GM12892 (cell line): ENCODE measurements at regions not wholly inside any gene's neighbourhood (a gene's known extent, or its start where the extent isn't known, plus 50 kb on each side); places are given as distances from the start of the nearest gene placed in this dataset.
"Not testable (repeated sequence)": the region's sequence is repeated elsewhere in the genome, so short reads cannot be mapped to it uniquely, and the experiment has no call there.

ENCODE experiments used
- DNase-seq: peaks from one replicate; pipeline ENCODE4 v3.0.0; 2011; ENCODE audit not compliant: insufficient read length
- FAIRE-seq: peaks from 2 replicates; lab custom pipeline; 2011; peaks lifted over from hg19 to GRCh38; lab: Jason Lieb, UNC
- POLR2A ChIP-seq: IDR thresholded peaks from 2 replicates; pipeline ENCODE4 v1.6.1; 2011; ENCODE audit warnings: low read depth, low read length, control low read depth
- POLR2AphosphoS5 ChIP-seq: IDR thresholded peaks from 2 replicates; pipeline ENCODE4 v1.6.1; 2011; ENCODE audit warnings: low read depth, low read length, control low read depth
- TAF1 ChIP-seq: IDR thresholded peaks from 2 replicates; pipeline ENCODE4 v1.6.1; 2011; ENCODE audit warnings: low read depth, mild to moderate bottlenecking, control low read depth, low read length, borderline replicate concordance

DNA sequence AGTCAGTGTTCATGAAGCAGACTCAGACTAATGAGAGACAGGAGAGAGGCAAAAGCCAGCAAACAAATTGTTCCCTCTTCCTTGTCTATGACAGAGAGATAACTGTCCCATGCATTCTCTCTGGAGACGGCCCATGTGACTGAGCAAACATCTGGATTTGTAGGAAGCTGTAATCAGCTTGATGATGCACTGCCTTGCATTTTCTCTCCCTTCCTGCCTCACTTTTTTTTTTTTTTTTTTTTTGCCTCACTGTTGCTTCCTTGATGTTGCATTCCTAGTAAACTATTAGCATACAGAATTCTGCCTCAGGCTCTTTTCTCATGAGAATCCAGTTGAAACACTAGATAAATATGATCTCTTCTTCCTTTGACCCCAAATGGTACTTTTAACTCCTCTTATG, 134.5 kb downstream of the HHIPL2 start:
- TF ChIP-seq TAF1 = no peak
- FAIRE-seq (no peak), DNase-seq (no peak)

DNA sequence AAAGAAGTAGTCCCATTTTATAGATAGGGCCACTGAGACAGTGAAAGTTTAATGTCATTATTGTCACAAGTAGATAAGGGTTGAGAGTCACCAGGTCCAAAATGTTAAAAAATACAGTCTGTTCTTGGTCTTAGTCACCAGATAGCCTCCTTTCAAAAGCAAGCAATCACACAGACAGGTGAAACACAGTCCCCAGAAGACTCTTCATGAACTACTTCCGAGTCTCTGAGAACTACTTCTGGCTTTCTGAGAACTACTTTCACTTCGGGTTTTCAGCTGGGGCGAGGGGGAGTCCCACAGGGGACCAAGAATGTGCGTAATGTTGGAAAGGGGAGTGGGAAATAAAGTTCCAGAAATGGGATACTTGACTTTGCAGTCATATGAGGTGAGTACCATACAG, 143.2 kb downstream of the HHIPL2 start:
- FAIRE-seq = no peak
- no peak for TF ChIP-seq TAF1
- no peak for TF ChIP-seq POLR2AphosphoS5
- TF ChIP-seq POLR2A = no peak
- DNase-seq = no peak

DNA sequence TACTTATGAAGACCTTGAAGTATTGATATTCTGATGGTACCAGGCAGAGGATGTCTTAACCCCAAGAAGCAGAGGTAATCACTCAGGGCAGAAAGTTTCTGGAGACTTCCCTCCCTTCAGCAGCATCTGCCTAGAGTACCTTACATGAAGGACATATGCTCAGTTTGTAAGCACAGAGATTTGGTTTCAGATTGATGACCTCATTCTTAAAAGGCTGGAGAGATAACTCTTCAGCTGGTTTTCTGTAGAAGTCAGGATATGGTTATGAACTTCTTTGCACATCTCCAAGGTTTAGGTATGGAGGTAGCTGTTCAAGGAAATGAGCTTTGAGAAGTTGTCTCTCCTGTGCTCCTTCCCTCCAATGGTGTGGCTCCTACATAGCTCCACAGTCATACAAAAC, 148.7 kb downstream of the HHIPL2 start:
- FAIRE-seq (no peak), DNase-seq (no peak)
- TF ChIP-seq POLR2A = no peak
- TF ChIP-seq POLR2AphosphoS5 = no peak
- TF ChIP-seq TAF1 = no peak

DNA sequence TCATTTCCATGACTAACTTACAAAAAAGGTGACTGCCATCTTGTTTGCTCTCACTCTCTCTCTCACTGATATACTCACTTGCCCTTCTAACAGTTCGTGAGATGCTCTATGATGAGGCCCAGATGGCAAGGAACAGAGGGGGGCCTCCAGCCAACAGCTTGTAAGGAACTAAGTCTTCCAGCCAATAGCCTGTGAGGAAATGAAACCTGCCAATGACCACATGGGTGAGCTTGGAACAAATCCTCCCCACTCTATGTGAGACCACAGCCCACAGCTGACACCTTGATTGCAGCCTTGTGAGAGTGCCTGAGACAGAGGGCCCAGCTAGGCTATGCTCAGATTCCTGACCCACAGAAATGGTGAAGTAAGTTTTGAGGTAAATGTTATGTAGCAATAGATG, 153.7 kb downstream of the HHIPL2 start:
- DNase-seq (no peak), FAIRE-seq (no peak)
- TF ChIP-seq TAF1 (no peak), POLR2A (no peak), POLR2AphosphoS5 (no peak)

DNA sequence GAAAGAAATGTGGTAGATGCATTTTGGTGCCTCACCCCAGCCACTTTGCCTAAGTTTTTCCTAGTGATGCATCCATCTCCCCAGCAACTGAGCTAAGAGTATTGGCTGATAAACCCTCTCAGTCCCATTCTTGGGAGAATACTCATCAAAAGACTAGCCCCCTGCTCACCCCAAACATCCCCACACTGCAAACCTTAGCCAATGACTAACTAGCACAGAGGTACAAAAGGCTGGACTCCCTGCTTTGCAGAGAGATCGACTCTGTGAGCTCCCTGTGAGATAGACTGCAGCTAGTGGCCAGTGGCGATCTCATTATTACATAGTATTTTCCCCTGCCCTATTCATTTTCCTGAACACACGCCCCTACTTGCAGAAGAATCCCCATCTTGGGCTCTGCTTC, 155.3 kb downstream of the HHIPL2 start:
- no peak for TF ChIP-seq TAF1
- no peak for TF ChIP-seq POLR2AphosphoS5
- no peak for TF ChIP-seq POLR2A
- no peak for DNase-seq
- FAIRE-seq = no peak

DNA sequence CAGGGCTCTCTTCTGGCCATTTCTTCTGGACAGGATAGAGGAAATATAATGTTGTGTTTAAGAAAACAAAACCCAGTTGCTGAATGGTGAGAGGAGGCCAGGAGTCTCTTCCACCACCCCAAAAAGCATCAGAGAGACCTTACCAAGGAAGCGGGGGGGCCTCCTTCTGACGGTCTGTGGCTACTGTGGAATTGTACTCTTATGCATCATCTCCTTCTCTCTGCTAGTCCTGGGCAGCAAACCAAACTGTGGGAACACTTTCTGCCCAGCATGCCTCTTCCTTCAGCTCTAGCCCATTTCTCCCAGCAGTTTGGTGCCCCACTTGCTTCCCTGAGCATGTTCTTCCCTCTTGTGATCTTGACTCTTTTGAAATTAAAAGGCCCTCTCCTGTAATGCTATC, 157.7 kb downstream of the HHIPL2 start:
- FAIRE-seq (no peak), DNase-seq (no peak)
- TF ChIP-seq POLR2AphosphoS5 = no peak
- TF ChIP-seq TAF1 = no peak
- no peak for TF ChIP-seq POLR2A

DNA sequence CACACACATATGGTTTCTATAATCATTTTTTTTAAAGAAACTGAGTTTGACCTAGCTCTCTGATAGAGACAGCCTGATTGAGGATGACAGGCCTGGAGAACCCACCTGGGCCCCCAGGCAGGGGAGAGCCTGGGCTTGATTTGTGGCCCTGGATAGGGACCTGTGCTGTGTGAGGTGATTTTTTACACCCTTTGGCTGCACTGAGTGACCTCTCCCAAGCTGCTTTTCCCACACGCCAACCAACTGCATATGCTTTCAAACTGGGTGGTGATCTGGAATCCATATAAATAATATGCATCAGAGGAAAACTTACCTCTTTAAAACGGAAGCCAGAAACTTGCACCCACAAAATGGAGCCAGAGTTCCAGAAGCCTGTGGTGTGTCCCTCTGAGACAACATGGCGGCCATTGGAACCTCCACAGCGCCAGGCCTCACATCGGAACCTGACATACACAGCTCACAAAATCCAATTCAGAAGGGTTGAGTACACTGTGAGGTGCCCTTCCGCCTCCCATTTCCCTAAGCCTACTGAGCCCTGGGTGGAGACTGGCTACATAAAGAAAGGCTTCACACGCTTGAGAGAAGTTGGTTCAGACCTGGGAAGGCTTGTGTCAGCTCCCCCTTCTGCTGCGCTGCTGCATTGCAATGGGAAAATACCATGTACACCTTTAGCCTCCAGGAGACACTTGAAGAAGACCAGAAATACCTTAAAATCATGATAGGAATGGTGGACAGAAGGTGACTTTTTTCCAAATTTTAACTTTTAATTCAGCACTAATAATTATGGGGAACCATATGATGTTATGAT, 160.7 kb downstream of the HHIPL2 start:
- DNase-seq (no peak), FAIRE-seq (no peak)
- TF ChIP-seq TAF1 (no peak), POLR2A (no peak), POLR2AphosphoS5 (no peak)

DNA sequence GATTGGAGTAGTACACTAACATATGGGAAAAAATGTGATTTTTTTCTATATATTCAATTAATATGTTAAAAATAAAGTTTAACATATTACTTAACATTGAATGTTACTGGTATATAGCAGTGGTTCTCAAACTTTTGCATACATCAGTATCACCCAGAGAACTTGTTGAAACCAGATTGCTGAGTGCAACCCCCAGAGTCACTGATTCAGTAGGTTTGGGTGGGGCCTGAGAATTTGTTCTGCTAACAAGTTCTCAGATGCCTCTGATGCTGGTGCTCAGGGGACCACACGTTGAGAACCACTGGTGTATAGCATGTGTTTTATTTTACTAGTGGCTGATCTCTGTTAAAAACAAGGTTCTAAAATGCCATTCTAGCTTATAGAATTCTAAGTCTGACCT, 161.9 kb downstream of the HHIPL2 start:
- TF ChIP-seq POLR2AphosphoS5 = no peak
- no peak for TF ChIP-seq TAF1
- no peak for TF ChIP-seq POLR2A
- no peak for FAIRE-seq
- no peak for DNase-seq

DNA sequence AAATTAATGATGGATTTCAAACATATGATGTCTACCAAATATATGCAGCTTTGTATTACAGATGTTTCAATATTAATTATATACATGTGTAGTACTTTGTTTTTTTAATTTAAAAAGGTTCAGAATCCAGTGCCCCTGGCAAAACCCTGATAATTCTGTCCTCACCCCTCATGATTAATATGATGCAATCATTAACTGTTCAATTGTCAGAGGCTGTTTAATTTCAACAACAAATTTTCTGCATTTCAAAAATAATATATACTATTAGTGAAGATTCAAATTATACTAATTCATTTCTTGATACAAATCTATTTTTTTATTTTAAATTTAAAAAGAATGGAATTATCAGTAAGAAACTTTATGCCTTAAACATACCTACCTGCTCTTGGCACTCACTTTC, 162.6 kb downstream of the HHIPL2 start:
- FAIRE-seq (no peak), DNase-seq (no peak)
- TF ChIP-seq POLR2A (no peak), TAF1 (no peak), POLR2AphosphoS5 (no peak)

DNA sequence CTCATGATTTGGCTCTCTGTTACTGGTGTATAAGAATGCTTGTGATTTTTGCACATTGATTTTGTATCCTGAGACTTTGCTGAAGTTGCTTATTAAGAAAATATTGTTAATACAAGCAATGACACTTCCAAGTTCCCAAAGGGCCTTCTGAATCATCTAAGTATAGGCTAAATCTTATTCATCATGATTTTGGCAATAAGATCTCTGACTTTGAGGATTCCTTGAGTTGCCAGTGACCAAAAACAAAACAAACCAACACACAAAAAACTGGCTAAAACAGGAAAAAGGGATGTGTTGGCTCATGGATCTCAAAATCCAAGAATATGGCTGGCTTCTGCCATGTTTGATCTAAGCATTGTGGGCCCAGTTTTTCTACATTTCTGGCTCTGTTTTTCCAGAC, 163.4 kb downstream of the HHIPL2 start:
- FAIRE-seq = no peak
- DNase-seq = no peak
- no peak for TF ChIP-seq POLR2AphosphoS5
- TF ChIP-seq TAF1 = no peak
- no peak for TF ChIP-seq POLR2A

DNA sequence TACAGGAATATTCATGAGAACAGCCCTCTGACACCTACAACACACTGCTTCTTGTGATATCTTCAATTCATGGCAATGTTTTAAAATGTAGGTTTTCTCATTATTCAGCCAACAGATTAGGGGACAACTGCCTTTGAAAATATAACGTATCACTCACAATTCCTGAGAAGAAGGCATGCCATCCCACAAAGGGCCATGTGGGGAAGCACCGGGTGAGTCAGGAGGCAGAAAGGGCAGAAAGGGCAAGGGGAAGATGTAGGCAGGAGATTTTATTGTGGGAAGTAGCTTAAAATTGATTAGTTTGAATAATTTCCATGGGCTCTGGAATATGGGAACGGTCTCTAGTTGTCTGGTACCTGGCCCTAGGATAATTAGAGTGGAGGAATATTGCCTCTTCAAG, 165.7 kb downstream of the HHIPL2 start:
- DNase-seq (no peak), FAIRE-seq (no peak)
- TF ChIP-seq POLR2A = no peak
- no peak for TF ChIP-seq POLR2AphosphoS5
- TF ChIP-seq TAF1 = no peak

DNA sequence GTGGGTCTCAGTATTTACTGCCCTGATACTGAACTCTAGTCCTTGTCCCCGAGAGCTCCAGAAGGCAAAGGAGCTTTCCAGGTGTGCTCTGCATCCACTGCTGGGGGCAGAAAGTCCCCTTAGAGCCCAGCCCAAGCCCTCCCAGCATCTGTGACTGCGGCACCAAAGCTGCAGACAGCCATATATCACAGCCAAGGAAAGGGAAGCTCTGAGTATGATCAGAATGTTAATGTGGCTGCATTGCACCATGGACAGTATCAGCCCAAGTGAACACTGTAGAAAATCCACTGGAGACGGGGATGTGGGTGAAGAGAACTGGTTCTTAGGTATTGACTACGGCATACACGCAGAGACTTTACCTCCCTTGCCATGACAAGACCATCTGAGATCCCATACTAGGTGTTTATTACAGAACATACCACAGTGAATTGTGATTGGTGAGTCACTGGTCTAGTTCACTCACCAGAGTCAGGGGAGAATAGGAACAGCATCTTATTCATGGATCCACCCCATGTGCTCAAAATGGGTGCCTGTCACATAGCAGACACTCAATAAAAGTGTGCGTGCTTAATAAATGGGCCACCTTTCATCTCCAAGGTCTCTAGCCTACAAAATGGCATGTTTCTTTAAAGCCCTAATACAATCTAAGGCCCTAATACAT, 170.3 kb downstream of the HHIPL2 start:
- FAIRE-seq = no peak
- TF ChIP-seq POLR2AphosphoS5 = no peak
- TF ChIP-seq POLR2A = no peak
- no peak for TF ChIP-seq TAF1
- DNase-seq = no peak

DNA sequence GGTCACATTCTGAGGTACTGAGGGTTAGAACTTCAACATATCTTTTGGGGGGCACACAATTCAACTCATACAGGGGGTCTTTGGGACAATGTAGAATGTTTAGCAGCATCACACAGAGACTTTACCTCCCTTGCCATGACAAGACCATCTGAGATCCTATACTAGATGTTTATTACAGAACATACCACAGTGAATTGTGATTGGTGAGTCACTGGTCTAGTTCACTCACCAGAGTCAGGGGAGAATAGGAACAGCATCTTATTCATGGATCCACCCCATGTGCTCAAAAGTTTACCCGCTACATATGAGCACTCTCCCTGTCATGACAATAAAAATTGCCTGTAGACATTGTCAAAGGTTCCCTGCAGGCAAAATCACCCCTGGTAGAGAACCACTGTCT, 171.1 kb downstream of the HHIPL2 start:
- FAIRE-seq, DNase-seq: not testable (repeated sequence)
